Osteoblast (primary cell): ENCODE measurements at regions not wholly inside any gene's neighbourhood (a gene's known extent, or its start where the extent isn't known, plus 50 kb on each side); places are given as distances from the start of the nearest gene placed in this dataset.
A peak's percentile ranks its signal among the peaks of the same experiment; 100 is the strongest.

ENCODE experiments used
- DNase-seq: peaks from one replicate; pipeline ENCODE4 v3.0.0; 2011; ENCODE audit warnings: low spot score, mixed read lengths; ENCODE audit not compliant: insufficient read length; ENCODE audit errors: missing footprints
- H2AFZ ChIP-seq: 2 replicates; pipeline ENCODE4 v1.6.0; 2011; ENCODE audit warnings: mild to moderate bottlenecking, low read length
- H3K27ac ChIP-seq: 2 replicates; pipeline ENCODE4 v1.5.1; 2011; ENCODE audit warnings: mild to moderate bottlenecking, low read depth, low read length, moderate library complexity
- H3K27me3 ChIP-seq: 2 replicates; pipeline ENCODE4 v1.6.0; 2012; ENCODE audit warnings: mild to moderate bottlenecking, control low read depth, inconsistent platforms, low read length, moderate library complexity; ENCODE audit not compliant: insufficient read depth
- H3K36me3 ChIP-seq: 2 replicates; pipeline ENCODE4 v1.5.1; 2011; ENCODE audit warnings: mild to moderate bottlenecking, low read length, control low read depth, moderate library complexity; ENCODE audit not compliant: insufficient read depth
- H3K4me1 ChIP-seq: 2 replicates; pipeline ENCODE4 v1.5.1; 2011; ENCODE audit warnings: mild to moderate bottlenecking, low read length, control low read depth, moderate library complexity; ENCODE audit not compliant: insufficient read depth
- H3K4me2 ChIP-seq: 2 replicates; pipeline ENCODE4 v1.6.0; 2011; ENCODE audit warnings: mild to moderate bottlenecking, low read length; ENCODE audit not compliant: insufficient read depth
- H3K4me3 ChIP-seq: fragments of 200-600 bp; sonication (generic); 3 replicates; pipeline ENCODE4 v1.5.1; 2012; ENCODE audit warnings: mild to moderate bottlenecking, low read length, inconsistent platforms; ENCODE audit not compliant: insufficient read depth
- H3K79me2 ChIP-seq: 2 replicates; pipeline ENCODE4 v1.6.0; 2012; ENCODE audit warnings: mild to moderate bottlenecking, low read length, control low read depth, inconsistent platforms; ENCODE audit not compliant: insufficient read depth
- H3K9me3 ChIP-seq: 2 replicates; pipeline ENCODE4 v1.5.1; 2011; ENCODE audit warnings: low read depth, low read length, control low read depth
- H4K20me1 ChIP-seq: 2 replicates; pipeline ENCODE4 v1.6.0; 2012; ENCODE audit warnings: mild to moderate bottlenecking, low read length, control low read depth; ENCODE audit not compliant: insufficient read depth
- CTCF ChIP-seq: IDR thresholded peaks from 2 replicates; pipeline ENCODE4 v1.5.1; 2011; ENCODE audit warnings: mild to moderate bottlenecking, low read depth, low read length, moderate library complexity; ENCODE audit errors: extremely low read depth

- H3K27me3 ChIP-seq: peaks cover 41% of the 10 kb centered on the region
- H3K4me2 ChIP-seq: no peak overlapping the region
- no peak for DNase-seq
- H2AFZ ChIP-seq: no peak overlapping the region
- H3K27ac ChIP-seq: no peak overlapping the region
- no peak for TF ChIP-seq CTCF
- H3K9me3 ChIP-seq: no peaks in the 10 kb centered on the region
- H3K79me2 ChIP-seq: no peaks in the 10 kb centered on the region
- no peaks in the 10 kb centered on the region for H4K20me1 ChIP-seq
- no peaks in the 10 kb centered on the region for H3K36me3 ChIP-seq
- no peak overlapping the region for H3K4me3 ChIP-seq
- no peaks in the 10 kb centered on the region for H3K4me1 ChIP-seq
Measured at GRCh38 chrX:39599339-39599738, 498.4 kb downstream of the BCOR start.

DNA sequence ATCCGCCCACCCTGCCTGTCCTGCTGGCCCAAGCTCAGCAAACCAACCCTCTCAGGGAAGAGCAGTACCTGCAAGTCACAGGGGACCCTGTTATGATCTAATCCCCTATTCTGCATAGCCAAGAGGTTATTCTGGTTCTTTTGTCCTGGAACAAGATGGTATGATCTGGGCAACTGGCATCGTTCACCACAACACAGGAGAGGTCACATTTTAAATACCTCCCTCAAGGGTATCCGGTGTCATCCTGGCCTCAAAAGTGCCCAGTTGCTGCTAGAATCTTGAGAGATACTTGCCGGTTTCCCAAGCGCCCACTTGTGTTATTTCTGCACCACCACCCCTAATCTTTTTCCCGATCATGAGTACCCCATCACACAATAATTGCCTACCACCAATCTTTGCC lies 497.5 kb downstream of the BCOR start:
- Histone ChIP-seq H3K27ac (no peak overlapping the region), H3K4me2 (no peak overlapping the region), H2AFZ (no peak overlapping the region), H4K20me1 (no peaks in the 10 kb centered on the region), H3K79me2 (no peaks in the 10 kb centered on the region), H3K9me3 (no peaks in the 10 kb centered on the region), H3K36me3 (no peaks in the 10 kb centered on the region), H3K4me3 (no peak overlapping the region), H3K4me1 (no peaks in the 10 kb centered on the region), H3K27me3 (peaks cover 49% of the 10 kb centered on the region)
- TF ChIP-seq CTCF: no peak
- DNase-seq: peak; percentile 53

DNA sequence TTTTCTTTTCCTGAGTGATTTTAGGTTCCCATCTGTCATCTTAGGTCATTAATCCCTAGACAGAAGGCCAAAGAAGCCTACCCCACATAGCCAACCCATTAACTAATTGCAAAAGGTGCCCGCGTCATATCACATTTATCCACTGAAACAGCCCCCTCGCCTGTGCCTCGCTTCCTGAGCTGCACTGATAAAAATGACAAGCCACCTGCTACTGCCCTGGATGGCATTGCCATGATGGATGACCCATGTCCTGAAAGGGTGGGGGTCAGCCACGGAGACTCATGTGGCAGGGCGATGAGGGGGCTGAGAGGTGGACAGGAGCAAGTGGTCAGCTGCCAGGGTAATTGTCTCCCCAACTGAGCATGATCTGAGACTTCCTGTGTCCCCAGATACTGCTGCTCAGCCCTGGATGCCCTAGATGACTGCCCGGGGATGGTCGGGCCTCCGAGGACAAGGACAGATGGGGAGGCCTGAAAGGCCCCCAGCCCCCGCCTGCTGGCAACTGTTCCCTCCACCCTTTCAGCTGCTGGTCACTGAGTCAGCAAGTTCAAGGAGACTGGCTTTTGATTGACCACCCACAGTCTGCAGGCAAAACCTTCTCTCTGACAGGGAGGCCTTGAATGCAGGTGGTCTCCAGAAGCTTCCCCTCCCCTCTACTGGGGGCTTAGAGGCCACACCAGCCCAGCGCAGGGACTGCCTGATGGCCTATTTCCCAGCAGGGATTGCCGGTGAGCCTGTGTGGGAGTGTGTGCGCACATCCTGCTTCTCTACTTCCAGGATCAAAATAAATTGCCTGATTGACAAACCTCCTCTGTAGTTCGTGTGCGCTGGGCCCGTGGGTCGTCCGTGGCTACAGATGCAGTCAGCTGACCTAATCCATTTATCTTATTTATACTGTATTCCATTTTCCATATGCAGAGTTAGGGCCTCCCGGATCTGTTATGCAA lies 496.3 kb downstream of the BCOR start:
- Histone ChIP-seq H3K79me2 (no peaks in the 10 kb centered on the region), H3K4me3 (no peak overlapping the region), H3K4me2 (no peak overlapping the region), H3K4me1 (no peaks in the 10 kb centered on the region), H3K27ac (no peak overlapping the region), H3K36me3 (no peaks in the 10 kb centered on the region), H4K20me1 (no peaks in the 10 kb centered on the region), H3K9me3 (no peaks in the 10 kb centered on the region), H2AFZ (no peak overlapping the region), H3K27me3 (peaks cover 46% of the 10 kb centered on the region)
- DNase-seq: no peak
- TF ChIP-seq CTCF: no peak

- peaks cover 42% of the 10 kb centered on the region for H3K27me3 ChIP-seq
- H3K36me3 ChIP-seq: no peaks in the 10 kb centered on the region
- no peak overlapping the region for H3K4me3 ChIP-seq
- H2AFZ ChIP-seq: no peak overlapping the region
- H3K79me2 ChIP-seq: no peaks in the 10 kb centered on the region
- H4K20me1 ChIP-seq: no peaks in the 10 kb centered on the region
- H3K4me1 ChIP-seq: no peaks in the 10 kb centered on the region
- no peak for DNase-seq
- H3K9me3 ChIP-seq: no peaks in the 10 kb centered on the region
- H3K4me2 ChIP-seq: no peak overlapping the region
- TF ChIP-seq CTCF: no peak
- H3K27ac ChIP-seq: no peak overlapping the region
Measured at GRCh38 chrX:39602195-39602594, 495.6 kb downstream of the BCOR start.
